GM19351 (cell line): ENCODE measurements at regions not wholly inside any gene's neighbourhood (a gene's known extent, or its start where the extent isn't known, plus 50 kb on each side); places are given as distances from the start of the nearest gene placed in this dataset.
A peak's percentile ranks its signal among the peaks of the same experiment; 100 is the strongest.

ENCODE experiments used
- ATAC-seq: cut with Tn5 transposase; IDR thresholded peaks from one replicate; pipeline ENCODE4 v1.9.1; 2021; ENCODE audit warnings: mild to moderate bottlenecking, moderate library complexity; ENCODE audit not compliant: unreplicated experiment

- ATAC-seq: no peak
Measured at GRCh38 chr2:65553504-65554074, 121.2 kb upstream of the SPRED2 start.

- no peak for ATAC-seq
Measured at GRCh38 chr2:65551528-65551927, 119.1 kb upstream of the SPRED2 start.

- ATAC-seq: peak; percentile 44
Measured at GRCh38 chr2:65550246-65550645, 117.8 kb upstream of the SPRED2 start.

GRCh38 chr2:65549631-65550030 is 117.2 kb upstream of the SPRED2 start:
- no peak for ATAC-seq

GRCh38 chr2:65549257-65549627 is 116.8 kb upstream of the SPRED2 start:
- no peak for ATAC-seq

- ATAC-seq: no peak
Measured at GRCh38 chr2:65548576-65549256, 116.3 kb upstream of the SPRED2 start.

- ATAC-seq: no peak
Measured at GRCh38 chr2:65548064-65548463, 115.7 kb upstream of the SPRED2 start.

- ATAC-seq: no peak
Measured at GRCh38 chr2:65545837-65546805, 113.7 kb upstream of the SPRED2 start.

- ATAC-seq: no peak
Measured at GRCh38 chr2:65541773-65542172, 109.4 kb upstream of the SPRED2 start.

- no peak for ATAC-seq
Measured at GRCh38 chr2:65539633-65540032, 107.2 kb upstream of the SPRED2 start.

- ATAC-seq: no peak
Measured at GRCh38 chr2:65537651-65538385, 105.4 kb upstream of the SPRED2 start.

- ATAC-seq: peak; percentile 85
Measured at GRCh38 chr2:65536596-65536995, 104.2 kb upstream of the SPRED2 start.

GRCh38 chr2:65532937-65533336 is 100.5 kb upstream of the SPRED2 start:
- no peak for ATAC-seq

- ATAC-seq: no peak
Measured at GRCh38 chr2:65532326-65532725, 99.9 kb upstream of the SPRED2 start.

- ATAC-seq: no peak
Measured at GRCh38 chr2:65530547-65531320, 98.3 kb upstream of the SPRED2 start.

- no peak for ATAC-seq
Measured at GRCh38 chr2:65529419-65529818, 97.0 kb upstream of the SPRED2 start.

- no peak for ATAC-seq
Measured at GRCh38 chr2:65528241-65528574, 95.8 kb upstream of the SPRED2 start.

- no peak for ATAC-seq
Measured at GRCh38 chr2:65527451-65528240, 95.2 kb upstream of the SPRED2 start.

GRCh38 chr2:65525616-65526231 is 93.3 kb upstream of the SPRED2 start:
- ATAC-seq: no peak
